NT2/D1 (cell line): ENCODE measurements at regions not wholly inside any gene's neighbourhood (a gene's known extent, or its start where the extent isn't known, plus 50 kb on each side); places are given as distances from the start of the nearest gene placed in this dataset.

ENCODE experiments used
- DNase-seq: peaks from one replicate; pipeline ENCODE4 v3.0.0-alpha.2; 2011; ENCODE audit warnings: low read depth, low spot score
- H3K27me3 ChIP-seq: 2 replicates; pipeline ENCODE4 v1.6.0; 2011; ENCODE audit warnings: mild to moderate bottlenecking; ENCODE audit not compliant: insufficient read length, insufficient read depth
- H3K36me3 ChIP-seq: 2 replicates; pipeline ENCODE4 v1.6.1; 2011; ENCODE audit warnings: mild to moderate bottlenecking, low read length, mixed read lengths; ENCODE audit not compliant: insufficient read depth, insufficient read length
- H3K4me1 ChIP-seq: 2 replicates; pipeline ENCODE4 v1.5.1; 2011; ENCODE audit not compliant: insufficient read depth, insufficient read length
- H3K4me3 ChIP-seq: 2 replicates; pipeline ENCODE4 v1.5.1; 2011; ENCODE audit warnings: low read depth; ENCODE audit not compliant: insufficient read length
- H3K9ac ChIP-seq: 2 replicates; pipeline ENCODE4 v1.6.0; 2011; ENCODE audit warnings: low read depth; ENCODE audit not compliant: insufficient read length
- H3K9me3 ChIP-seq: 2 replicates; pipeline ENCODE4 v1.5.1; 2011; ENCODE audit warnings: mild to moderate bottlenecking, low read length; ENCODE audit not compliant: insufficient read depth
- SUZ12 ChIP-seq: IDR thresholded peaks from 2 replicates; pipeline ENCODE4 v1.6.1; 2011; ENCODE audit not compliant: insufficient read length, insufficient read depth; ENCODE audit errors: extremely low read depth
- YY1 ChIP-seq: IDR thresholded peaks from 2 replicates; pipeline ENCODE4 v1.6.1; 2011; ENCODE audit not compliant: insufficient read length, insufficient read depth
- ZNF274 ChIP-seq: IDR thresholded peaks from 2 replicates; pipeline ENCODE4 v1.6.1; 2011; ENCODE audit warnings: mild to moderate bottlenecking, low read depth, low read length

DNA sequence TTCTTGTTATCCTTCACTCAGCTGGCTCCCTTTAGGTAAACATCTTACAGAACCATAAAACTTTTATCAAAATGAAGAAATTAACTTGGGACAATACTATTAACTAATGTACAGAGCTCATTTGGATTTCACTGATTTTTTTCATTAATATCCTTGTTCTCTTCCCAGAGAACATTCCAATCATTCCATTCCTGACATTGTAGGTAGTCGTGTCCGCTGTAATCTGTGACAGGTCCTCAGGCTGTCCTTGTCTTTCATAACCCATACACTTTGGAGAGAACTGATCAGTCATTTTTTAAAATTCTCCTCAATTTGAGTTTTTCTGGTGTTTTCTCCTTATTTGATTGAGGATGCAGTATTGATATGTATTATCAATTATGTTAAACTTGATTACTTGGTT, 916.8 kb downstream of the GALC start:
- TF ChIP-seq ZNF274: no peak
- TF ChIP-seq YY1: no peak
- no peak for TF ChIP-seq SUZ12
- no peaks in the 10 kb centered on the region for H3K27me3 ChIP-seq
- DNase-seq: no peak
- no peak overlapping the region for H3K9ac ChIP-seq
- H3K9me3 ChIP-seq: no peaks in the 10 kb centered on the region
- H3K4me3 ChIP-seq: no peak overlapping the region
- no peaks in the 10 kb centered on the region for H3K4me1 ChIP-seq
- no peaks in the 10 kb centered on the region for H3K36me3 ChIP-seq

DNA sequence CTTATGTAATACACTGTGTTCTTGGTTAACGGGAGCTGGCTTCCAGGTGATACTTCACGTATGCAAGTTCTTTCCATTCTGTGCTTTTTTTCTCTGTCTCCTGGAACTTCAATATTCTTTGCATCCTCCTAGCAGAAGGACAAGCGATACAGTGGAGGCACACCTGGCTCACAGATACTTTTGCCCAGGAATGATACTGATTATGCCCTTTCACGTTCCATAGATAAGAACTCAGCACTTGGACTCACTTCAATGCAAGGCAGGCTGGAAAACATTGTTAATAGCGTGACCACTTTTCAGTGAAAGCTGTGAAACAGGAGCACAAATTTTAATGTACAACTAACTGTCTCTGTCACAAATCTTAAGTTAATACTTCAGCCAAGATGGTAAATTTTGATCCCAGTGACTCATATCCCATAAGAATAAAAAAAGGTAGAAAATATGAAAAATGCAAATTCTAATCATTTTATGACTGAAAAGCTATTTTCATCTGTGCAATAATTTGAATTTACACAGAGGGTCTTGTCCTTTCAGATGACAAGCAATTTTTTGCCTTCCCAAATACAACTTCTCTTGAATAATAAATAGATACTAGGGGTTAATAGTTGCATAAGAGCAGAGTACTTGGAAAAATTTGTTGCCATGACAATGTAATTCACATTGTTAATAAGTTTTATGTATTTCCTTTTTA, 919.0 kb downstream of the GALC start:
- no peak overlapping the region for H3K9ac ChIP-seq
- H3K9me3 ChIP-seq: no peaks in the 10 kb centered on the region
- DNase-seq: no peak
- H3K4me3 ChIP-seq: no peak overlapping the region
- H3K4me1 ChIP-seq: no peaks in the 10 kb centered on the region
- no peak for TF ChIP-seq SUZ12
- TF ChIP-seq ZNF274: no peak
- no peak for TF ChIP-seq YY1
- no peaks in the 10 kb centered on the region for H3K36me3 ChIP-seq
- H3K27me3 ChIP-seq: no peaks in the 10 kb centered on the region

DNA sequence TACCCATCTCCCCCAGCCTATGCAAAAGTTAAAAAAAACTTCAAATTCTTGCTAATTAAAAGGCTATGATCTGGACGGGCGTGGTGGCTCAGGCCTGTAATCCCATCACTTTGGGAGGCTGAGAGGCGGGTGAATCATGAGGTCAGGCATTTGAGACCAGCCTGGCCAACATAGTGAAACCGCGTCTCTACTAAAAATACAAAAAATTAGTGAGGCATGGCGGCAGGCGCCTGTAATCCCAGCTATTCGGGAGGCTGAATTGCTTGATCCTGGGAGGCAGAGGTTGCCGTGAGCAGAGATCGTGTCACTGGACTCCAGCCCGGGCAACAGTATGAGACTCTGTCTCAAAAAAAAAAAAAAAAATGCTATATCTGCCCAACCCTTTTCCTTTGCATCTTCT, 925.4 kb downstream of the GALC start:
- no peak for TF ChIP-seq YY1
- no peak for TF ChIP-seq SUZ12
- no peak for TF ChIP-seq ZNF274
- H3K4me1 ChIP-seq: no peaks in the 10 kb centered on the region
- H3K27me3 ChIP-seq: no peaks in the 10 kb centered on the region
- no peak overlapping the region for H3K9ac ChIP-seq
- H3K4me3 ChIP-seq: no peak overlapping the region
- DNase-seq: no peak
- no peaks in the 10 kb centered on the region for H3K9me3 ChIP-seq
- H3K36me3 ChIP-seq: no peaks in the 10 kb centered on the region

DNA sequence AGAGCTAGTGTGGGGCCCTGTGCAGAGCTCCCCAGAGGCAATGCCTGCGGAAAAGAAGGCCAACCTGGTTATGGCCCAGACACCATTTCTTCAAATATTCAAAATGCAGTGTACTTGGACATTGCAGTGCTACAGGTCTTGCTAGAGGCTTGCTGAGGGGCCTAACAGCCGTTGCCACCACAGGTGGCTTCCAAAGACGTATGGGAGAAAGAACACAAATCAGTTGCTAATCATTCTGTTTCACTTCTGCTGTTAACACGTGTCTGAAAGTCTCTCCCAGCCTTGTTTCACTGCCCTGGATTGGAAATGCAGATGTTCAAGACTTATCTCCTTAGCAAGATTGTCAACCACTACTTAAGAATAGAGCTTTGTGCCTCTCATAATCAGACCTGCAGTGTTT, 925.9 kb downstream of the GALC start:
- Histone ChIP-seq H3K27me3 (no peaks in the 10 kb centered on the region), H3K36me3 (no peaks in the 10 kb centered on the region), H3K9me3 (no peaks in the 10 kb centered on the region), H3K9ac (no peak overlapping the region), H3K4me3 (no peak overlapping the region), H3K4me1 (no peaks in the 10 kb centered on the region)
- no peak for DNase-seq
- TF ChIP-seq SUZ12 (no peak), YY1 (no peak), ZNF274 (no peak)

DNA sequence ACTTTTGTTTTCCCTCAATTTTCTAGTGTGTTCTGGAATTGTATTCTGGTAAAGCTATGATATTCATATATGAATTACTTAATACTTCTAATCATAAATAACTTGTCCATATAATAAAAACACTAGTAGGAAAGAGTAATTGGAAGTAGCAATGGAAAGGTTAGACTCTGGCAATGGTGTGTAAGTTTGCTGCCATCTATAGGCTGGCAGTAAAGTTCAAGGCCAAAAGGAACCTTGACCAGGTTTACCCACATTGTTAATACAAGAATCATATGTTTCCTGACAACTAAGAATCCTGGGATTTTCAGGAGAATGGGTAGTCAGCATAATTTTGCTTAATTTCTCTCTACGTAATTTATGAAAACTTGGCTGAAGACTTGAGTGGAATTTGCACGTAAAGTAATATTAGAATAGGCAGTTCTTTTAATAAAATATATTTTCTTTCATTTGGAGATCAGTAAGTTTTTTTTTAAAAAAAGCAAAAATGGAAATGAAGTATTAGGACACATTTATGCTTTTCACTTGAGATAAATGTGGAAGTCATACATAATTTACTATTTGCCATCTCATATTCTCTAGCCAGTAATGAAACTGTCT, 926.7 kb downstream of the GALC start:
- no peak for DNase-seq
- TF ChIP-seq SUZ12: no peak
- TF ChIP-seq YY1: no peak
- TF ChIP-seq ZNF274: no peak
- Histone ChIP-seq H3K9me3 (no peaks in the 10 kb centered on the region), H3K9ac (no peak overlapping the region), H3K27me3 (no peaks in the 10 kb centered on the region), H3K4me1 (no peaks in the 10 kb centered on the region), H3K4me3 (no peak overlapping the region), H3K36me3 (no peaks in the 10 kb centered on the region)

DNA sequence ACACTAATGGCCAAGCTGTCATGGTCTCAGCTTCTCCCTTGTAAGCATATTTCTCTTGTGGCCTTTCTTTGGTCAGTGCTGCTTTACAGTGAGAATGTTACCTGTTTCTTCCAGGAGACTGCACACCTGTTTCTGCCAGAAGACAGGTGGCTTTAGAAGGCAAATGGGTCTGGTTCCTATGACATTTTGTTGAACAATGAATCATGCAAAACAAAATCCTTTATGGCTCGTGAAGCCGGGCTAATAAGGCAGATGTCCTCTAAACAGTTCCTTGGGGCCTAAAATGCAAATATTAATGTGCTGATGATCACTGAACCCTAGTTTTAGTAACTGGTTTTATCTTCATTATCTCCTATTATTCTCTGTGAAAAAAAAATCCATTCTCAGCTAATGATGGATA, 927.6 kb downstream of the GALC start:
- no peaks in the 10 kb centered on the region for H3K36me3 ChIP-seq
- no peaks in the 10 kb centered on the region for H3K9me3 ChIP-seq
- no peaks in the 10 kb centered on the region for H3K27me3 ChIP-seq
- no peak for TF ChIP-seq ZNF274
- TF ChIP-seq YY1: no peak
- no peak for TF ChIP-seq SUZ12
- H3K4me1 ChIP-seq: no peaks in the 10 kb centered on the region
- H3K4me3 ChIP-seq: no peak overlapping the region
- DNase-seq: no peak
- no peak overlapping the region for H3K9ac ChIP-seq

DNA sequence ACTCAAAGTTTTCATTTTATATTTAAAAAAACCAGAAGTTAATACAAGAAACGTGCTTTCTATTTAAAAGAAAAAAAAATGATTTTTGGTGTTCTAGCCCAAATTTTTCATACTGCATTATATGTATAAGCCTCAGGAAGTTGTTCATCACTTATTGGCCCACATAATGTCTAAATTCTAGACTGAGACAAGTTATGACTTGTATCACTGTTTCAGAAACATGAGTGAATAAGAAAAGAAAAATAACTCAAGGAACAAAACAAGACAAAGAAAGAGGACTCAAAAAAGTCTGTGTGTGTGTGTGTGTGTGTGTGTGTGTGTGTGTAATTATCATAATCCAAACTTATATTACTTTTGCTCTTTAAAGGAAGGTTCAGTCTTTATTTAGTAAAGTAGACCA, 929.8 kb downstream of the GALC start:
- no peak for DNase-seq
- Histone ChIP-seq H3K9me3 (no peaks in the 10 kb centered on the region), H3K4me1 (no peaks in the 10 kb centered on the region), H3K9ac (no peak overlapping the region), H3K36me3 (no peaks in the 10 kb centered on the region), H3K27me3 (no peaks in the 10 kb centered on the region), H3K4me3 (no peak overlapping the region)
- TF ChIP-seq SUZ12 (no peak), YY1 (no peak), ZNF274 (no peak)

DNA sequence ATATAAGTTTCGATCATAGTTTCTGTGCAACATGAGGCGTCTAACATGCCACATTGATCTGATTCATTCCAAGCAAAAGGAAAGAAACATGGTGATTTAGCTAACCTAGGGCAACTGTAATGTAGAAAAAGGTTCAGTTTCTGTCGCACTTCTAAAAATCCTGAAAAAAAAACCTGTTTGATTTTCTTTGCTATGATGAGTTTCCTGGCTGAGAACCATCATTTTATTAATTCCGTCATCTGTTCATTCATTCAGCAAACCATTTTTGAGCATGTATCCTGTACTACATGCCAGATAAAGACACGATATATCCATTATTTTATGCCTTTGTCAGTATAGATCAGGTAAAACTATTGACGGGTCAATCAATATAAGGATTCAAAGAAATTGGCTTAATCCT, 932.6 kb downstream of the GALC start:
- DNase-seq: no peak
- TF ChIP-seq YY1 (no peak), ZNF274 (no peak), SUZ12 (no peak)
- Histone ChIP-seq H3K9ac (no peak overlapping the region), H3K36me3 (no peaks in the 10 kb centered on the region), H3K4me1 (no peaks in the 10 kb centered on the region), H3K27me3 (no peaks in the 10 kb centered on the region), H3K9me3 (no peaks in the 10 kb centered on the region), H3K4me3 (no peak overlapping the region)
